Fibroblast of mammary gland (primary cell): ENCODE measurements at regions not wholly inside any gene's neighbourhood (a gene's known extent, or its start where the extent isn't known, plus 50 kb on each side); places are given as distances from the start of the nearest gene placed in this dataset.

ENCODE experiments used
- DNase-seq: peaks from one replicate; pipeline ENCODE4 v3.0.0-alpha.2; 2010; ENCODE audit warnings: low read depth
- H3K4me3 ChIP-seq: 2 replicates; pipeline ENCODE4 v1.5.1; 2011; ENCODE audit warnings: low read depth, mild to moderate bottlenecking, low read length, moderate library complexity; ENCODE audit not compliant: control insufficient read depth
- TF ChIP-seq, protein P1 (sequence below): conservative IDR thresholded peaks from 2 replicates; pipeline ENCODE4 v1.5.1; 2011; ENCODE audit warnings: low read depth, low read length, inconsistent platforms; ENCODE audit not compliant: control insufficient read depth, insufficient read depth

GRCh38 chr5:116998024-116998423, 423.4 kb upstream of the SEMA6A start:
- DNase-seq, result no peak
- no peak overlapping the region for H3K4me3 ChIP-seq
- TF ChIP-seq, protein P1, sequence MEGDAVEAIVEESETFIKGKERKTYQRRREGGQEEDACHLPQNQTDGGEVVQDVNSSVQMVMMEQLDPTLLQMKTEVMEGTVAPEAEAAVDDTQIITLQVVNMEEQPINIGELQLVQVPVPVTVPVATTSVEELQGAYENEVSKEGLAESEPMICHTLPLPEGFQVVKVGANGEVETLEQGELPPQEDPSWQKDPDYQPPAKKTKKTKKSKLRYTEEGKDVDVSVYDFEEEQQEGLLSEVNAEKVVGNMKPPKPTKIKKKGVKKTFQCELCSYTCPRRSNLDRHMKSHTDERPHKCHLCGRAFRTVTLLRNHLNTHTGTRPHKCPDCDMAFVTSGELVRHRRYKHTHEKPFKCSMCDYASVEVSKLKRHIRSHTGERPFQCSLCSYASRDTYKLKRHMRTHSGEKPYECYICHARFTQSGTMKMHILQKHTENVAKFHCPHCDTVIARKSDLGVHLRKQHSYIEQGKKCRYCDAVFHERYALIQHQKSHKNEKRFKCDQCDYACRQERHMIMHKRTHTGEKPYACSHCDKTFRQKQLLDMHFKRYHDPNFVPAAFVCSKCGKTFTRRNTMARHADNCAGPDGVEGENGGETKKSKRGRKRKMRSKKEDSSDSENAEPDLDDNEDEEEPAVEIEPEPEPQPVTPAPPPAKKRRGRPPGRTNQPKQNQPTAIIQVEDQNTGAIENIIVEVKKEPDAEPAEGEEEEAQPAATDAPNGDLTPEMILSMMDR, result no peak

GRCh38 chr5:116992681-116993080, 418.1 kb upstream of the SEMA6A start:
- TF ChIP-seq, protein P1, result no peak
- DNase-seq, result no peak
- H3K4me3 ChIP-seq, result no peak overlapping the region

DNA sequence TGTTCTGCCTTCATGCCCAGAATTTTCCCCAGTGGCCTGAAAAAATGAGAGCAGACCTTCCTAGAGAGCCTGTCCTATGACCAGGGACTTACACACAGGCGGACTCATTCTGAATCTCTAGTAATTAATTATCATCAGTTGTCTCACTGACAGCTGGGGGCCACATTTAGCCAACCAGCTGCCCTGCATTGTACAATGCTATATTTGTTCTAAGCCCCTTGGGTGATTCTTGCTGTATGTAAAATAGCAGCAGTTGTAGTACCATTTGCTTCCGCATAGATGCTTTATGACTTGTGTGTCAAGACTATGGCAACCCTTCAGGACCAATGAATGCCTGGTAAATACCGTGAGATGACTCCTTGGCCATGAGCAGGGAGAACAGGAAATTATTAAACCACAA, 415.4 kb upstream of the SEMA6A start:
- no peak overlapping the region for H3K4me3 ChIP-seq
- TF ChIP-seq, protein P1, result no peak
- DNase-seq, result no peak

DNA sequence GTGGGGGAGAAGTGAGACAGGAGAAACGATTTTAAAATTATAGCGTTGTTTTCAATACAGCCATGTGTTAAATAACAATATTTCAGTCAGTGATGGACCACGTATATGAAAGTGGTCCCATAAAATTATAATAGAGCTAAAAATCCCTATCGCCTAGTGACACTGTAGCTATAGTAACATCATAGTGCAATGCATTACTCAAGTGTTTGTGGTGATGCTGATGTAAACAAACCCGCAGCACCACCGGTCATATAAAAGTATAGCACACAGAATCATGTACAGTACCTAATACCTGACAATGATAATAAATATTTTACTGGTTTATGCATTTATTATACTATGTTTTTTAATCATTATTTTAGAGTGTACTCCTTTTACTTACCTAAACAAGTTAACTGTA, 407.4 kb upstream of the SEMA6A start:
- TF ChIP-seq, protein P1, result no peak
- DNase-seq, result no peak
- no peak overlapping the region for H3K4me3 ChIP-seq

GRCh38 chr5:116980581-116980980, 406.0 kb upstream of the SEMA6A start:
- no peak overlapping the region for H3K4me3 ChIP-seq
- TF ChIP-seq, protein P1, result no peak
- no peak for DNase-seq

GRCh38 chr5:116976767-116977166, 402.1 kb upstream of the SEMA6A start:
- no peak overlapping the region for H3K4me3 ChIP-seq
- no peak for DNase-seq
- TF ChIP-seq, protein P1, result no peak

DNA sequence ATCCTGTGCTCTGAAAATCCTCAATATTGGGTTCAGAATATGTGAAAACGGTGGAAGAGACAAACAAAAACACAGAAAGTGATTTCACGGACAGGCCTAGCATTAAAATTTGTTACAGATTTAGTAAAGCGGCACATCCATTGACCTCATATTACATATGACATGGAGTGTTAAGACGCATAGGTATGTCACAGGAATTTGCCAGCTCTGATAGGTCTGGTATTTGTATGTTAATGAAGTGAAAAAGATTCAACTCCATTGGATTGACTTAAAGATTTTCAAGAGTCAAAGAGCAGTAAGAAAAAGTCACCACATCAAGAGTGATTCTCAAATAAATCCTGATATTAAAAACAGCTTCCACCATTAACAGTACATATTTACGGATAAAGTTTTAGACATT, 396.5 kb upstream of the SEMA6A start:
- no peak for DNase-seq
- H3K4me3 ChIP-seq, result no peak overlapping the region
- TF ChIP-seq, protein P1, result no peak
